Stomach (tissue), 4 donors: ENCODE measurements at regions not wholly inside any gene's neighbourhood (a gene's known extent, or its start where the extent isn't known, plus 50 kb on each side); places are given as distances from the start of the nearest gene placed in this dataset.

Experiments
- CTCF ChIP-seq, 7 experiments: fragments of 450-650 bp in 4 of 7; fragments of 200-600 bp in 3 of 7; sonication (generic) in 3 of 7; IDR thresholded peaks; one replicate each; pipeline ENCODE4 v1.5.1; 2016 to 2019; ENCODE audit warnings: antibody characterized with exemption in 7 of 7, control low read depth in 2 of 7, mild to moderate bottlenecking in 1 of 7
- EP300 ChIP-seq: sonication (generic); formaldehyde crosslinking; IDR thresholded peaks from one replicate; pipeline ENCODE4 v1.6.1; 2017; ENCODE audit warnings: antibody characterized with exemption
- POLR2A ChIP-seq, 4 donors: fragments of 450-650 bp; IDR thresholded peaks; one replicate each; pipeline ENCODE4 v1.6.1; 2016; ENCODE audit warnings: antibody characterized with exemption in 4 of 4, control low read depth in 2 of 4, mild to moderate bottlenecking in 1 of 4, moderate library complexity in 1 of 4
- POLR2AphosphoS5 ChIP-seq, 3 donors: sonication (generic); formaldehyde crosslinking; IDR thresholded peaks; one replicate each; pipeline ENCODE4 v1.6.1; 2016; ENCODE audit warnings: antibody characterized with exemption in 3 of 3

GRCh38 chr3:111303760-111304159, 232.1 kb downstream of the NECTIN3 start:
- TF ChIP-seq CTCF (IDR thresholded peaks at IDR 0.05) (no peak), POLR2AphosphoS5 (IDR thresholded peaks at IDR 0.05) (no peak), POLR2A (IDR thresholded peaks at IDR 0.05) (no peak), EP300 (no peak)
